Endothelial cell of umbilical vein (primary cell): ENCODE measurements at regions not wholly inside any gene's neighbourhood (a gene's known extent, or its start where the extent isn't known, plus 50 kb on each side); places are given as distances from the start of the nearest gene placed in this dataset.

ENCODE experiments used
- BruUV-seq: library from RNA; stranded (reverse); fragments of 400-500 nt; replicated peaks from 2 replicates; lab custom pipeline; 2021; lab: Mats Ljungman, UMichigan
- CTCF ChIA-PET: fragments of 300-600, 350-600 bp; sonication (Branson Sonifier 250); formaldehyde crosslinking; loops from one replicate; lab custom pipeline; 2021; ENCODE audit warnings: antibody characterized with exemption, inconsistent platforms; lab: Charles Lee
- POLR2A ChIA-PET: fragments of 300-600, 350-600 bp; sonication (Branson Sonifier 250); formaldehyde crosslinking; loops from one replicate; lab custom pipeline; 2021; ENCODE audit warnings: antibody characterized with exemption, inconsistent platforms; lab: Charles Lee
- DNase-seq: peaks from one replicate; pipeline ENCODE4 v3.0.0-alpha.2; 2011; ENCODE audit warnings: low read depth, low spot score
- FAIRE-seq: peaks from 2 replicates; lab custom pipeline; 2011; peaks lifted over from hg19 to GRCh38; lab: Jason Lieb, UNC
- H2AFZ ChIP-seq: 2 replicates; pipeline ENCODE4 v1.6.0; 2012; ENCODE audit warnings: low read depth, low read length, control low read depth, inconsistent platforms
- H3K27ac ChIP-seq: 2 replicates; pipeline ENCODE4 v1.5.1; 2011; ENCODE audit warnings: low read depth, mild to moderate bottlenecking, control low read depth, low read length, moderate library complexity; ENCODE audit not compliant: insufficient read depth
- H3K27me3 ChIP-seq, 2 experiments: 2 replicates each; pipeline versions ENCODE4 v1.6.0 to v1.6.1; 2011; ENCODE audit warnings: low read length in 2 of 2, mixed read lengths in 1 of 2; ENCODE audit not compliant: control insufficient read depth in 2 of 2, insufficient read depth in 2 of 2
- H3K36me3 ChIP-seq, 2 experiments: 2 replicates in 1 of 2; 3 replicates in 1 of 2; pipeline ENCODE4 v1.5.1; 2011; ENCODE audit warnings: low read length in 2 of 2, mild to moderate bottlenecking in 1 of 2, moderate library complexity in 1 of 2; ENCODE audit not compliant: control insufficient read depth in 2 of 2, insufficient read depth in 2 of 2; ENCODE audit errors: extremely low read depth in 1 of 2
- H3K4me1 ChIP-seq: 3 replicates; pipeline ENCODE4 v1.5.1; 2011; ENCODE audit warnings: mild to moderate bottlenecking, low read length; ENCODE audit not compliant: control insufficient read depth, insufficient read depth; ENCODE audit errors: extremely low read depth
- H3K4me2 ChIP-seq: 2 replicates; pipeline ENCODE4 v1.6.1; 2011; ENCODE audit warnings: low read length, control low read depth, mixed read lengths; ENCODE audit not compliant: insufficient read depth
- H3K4me3 ChIP-seq, 3 experiments: fragments of 200-600 bp in 1 of 3; sonication (generic), shearing (Covaris generic) in 1 of 3; replicated peaks in 1 of 3; 2 replicates each; pipeline ENCODE4 v1.5.1; 2011 to 2016; ENCODE audit warnings: control low read depth in 3 of 3, low read length in 3 of 3, mild to moderate bottlenecking in 2 of 3, inconsistent platforms in 1 of 3, low read depth in 1 of 3, moderate library complexity in 1 of 3; ENCODE audit not compliant: insufficient read depth in 1 of 3
- H3K79me2 ChIP-seq: 2 replicates; pipeline ENCODE4 v1.6.0; 2012; ENCODE audit warnings: low read length, inconsistent platforms; ENCODE audit not compliant: control insufficient read depth, insufficient read depth
- H3K9ac ChIP-seq: replicated peaks from 2 replicates; pipeline ENCODE3; 2011; ENCODE audit warnings: low read length, control low read depth; ENCODE audit not compliant: insufficient read depth; ENCODE audit errors: extremely low read depth
- H3K9me1 ChIP-seq: replicated peaks from 3 replicates; pipeline ENCODE4 v1.6.0; 2011; ENCODE audit warnings: mild to moderate bottlenecking, low read length; ENCODE audit not compliant: control insufficient read depth, insufficient read depth; ENCODE audit errors: extremely low read depth
- H3K9me3 ChIP-seq: replicated peaks from 2 replicates; pipeline ENCODE4 v1.5.1; 2012; ENCODE audit warnings: low read length, inconsistent platforms; ENCODE audit not compliant: control insufficient read depth, insufficient read depth
- H4K20me1 ChIP-seq: replicated peaks from 2 replicates; pipeline ENCODE3; 2011; ENCODE audit warnings: mild to moderate bottlenecking, low read length; ENCODE audit not compliant: control insufficient read depth, insufficient read depth; ENCODE audit errors: extremely low read depth
- EZH2 ChIP-seq: IDR thresholded peaks from 2 replicates; pipeline ENCODE4 v1.6.1; 2012; ENCODE audit warnings: borderline replicate concordance, low read depth, mild to moderate bottlenecking, moderate library complexity, low read length, inconsistent platforms; ENCODE audit not compliant: severe bottlenecking
- FOS ChIP-seq: IDR thresholded peaks from 2 replicates; pipeline ENCODE4 v1.6.1; 2011; ENCODE audit warnings: mild to moderate bottlenecking, low read length, moderate library complexity, borderline replicate concordance; ENCODE audit not compliant: insufficient read depth
- GATA2 ChIP-seq: IDR thresholded peaks from 2 replicates; pipeline ENCODE4 v1.7.0; 2011; ENCODE audit warnings: low read depth, mild to moderate bottlenecking, moderate library complexity, mixed read lengths, low read length; ENCODE audit not compliant: insufficient read length, insufficient read depth
- JUN ChIP-seq: IDR thresholded peaks from 2 replicates; pipeline ENCODE4 v1.6.1; 2011; ENCODE audit warnings: borderline replicate concordance, low read depth; ENCODE audit not compliant: insufficient read length, insufficient read depth
- MYC ChIP-seq: IDR thresholded peaks from one replicate; pipeline ENCODE4 v1.6.1; 2011; ENCODE audit warnings: mild to moderate bottlenecking, low read depth, low read length
- POLR2A ChIP-seq: IDR thresholded peaks from 2 replicates; pipeline ENCODE4 v1.6.1; 2012; ENCODE audit warnings: low read depth, mild to moderate bottlenecking, control low read depth, low read length
- POLR2AphosphoS5 ChIP-seq: IDR thresholded peaks from 2 replicates; pipeline ENCODE4 v1.6.1; 2012; ENCODE audit warnings: low read depth, mild to moderate bottlenecking, control low read depth, low read length, moderate library complexity; ENCODE audit not compliant: insufficient read depth
- dilution Hi-C: fragments of 300-500 bp; cut with MboI; formaldehyde crosslinking; loops from one replicate; pipeline ENCODE4 v1.15.0; 2019; ENCODE audit warnings: low sequenced_read_pairs; ENCODE audit not compliant: extremely low pct_ligation_motif_present
- intact Hi-C: fragments of 100-400 bp; cut with micrococcal nuclease; formaldehyde crosslinking; loops from one replicate; pipeline ENCODE4 v1.10.0; 2022

DNA sequence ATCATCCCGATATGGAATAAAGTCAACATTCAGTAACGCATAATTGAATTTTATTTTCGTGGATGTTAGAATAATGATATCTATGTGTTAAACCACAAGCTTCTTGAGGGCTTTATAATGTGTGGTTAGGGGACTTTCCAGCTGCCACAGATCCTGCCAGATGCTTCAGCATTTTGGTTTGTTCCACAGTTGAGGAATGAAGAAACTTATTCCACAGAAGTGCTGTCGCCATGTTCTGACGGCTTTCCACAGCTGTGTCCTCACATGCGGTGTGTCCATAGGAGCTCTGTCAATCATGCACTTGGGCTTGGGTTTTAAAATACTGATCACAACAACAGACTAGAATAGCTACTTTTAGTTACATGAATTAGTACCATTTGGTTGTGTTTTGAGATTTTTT lies 411.9 kb downstream of the TRIML1 start:
- Histone ChIP-seq H3K4me3 (no peak overlapping the region), H3K4me1 (no peaks in the 10 kb centered on the region), H3K27ac (no peak overlapping the region), H3K27me3 (no peaks in the 10 kb centered on the region), H3K9me1 (no peaks in the 10 kb centered on the region), H3K79me2 (no peaks in the 10 kb centered on the region), H3K4me2 (no peak overlapping the region), H3K9ac (no peak overlapping the region), H3K36me3 (no peaks in the 10 kb centered on the region), H2AFZ (no peak overlapping the region), H4K20me1 (no peaks in the 10 kb centered on the region), H3K9me3 (peaks cover 6% of the 10 kb centered on the region)
- dilution Hi-C loops, result no loop called here
- no TSS peak for BruUV-seq
- TF ChIP-seq POLR2AphosphoS5 (no peak), FOS (no peak), POLR2A (no peak), GATA2 (no peak), JUN (no peak)
- POLR2A ChIA-PET, result no interaction called here
- intact Hi-C loops, result no loop called here
- FAIRE-seq (no peak), DNase-seq (no peak)
- CTCF ChIA-PET, result no interaction called here

DNA sequence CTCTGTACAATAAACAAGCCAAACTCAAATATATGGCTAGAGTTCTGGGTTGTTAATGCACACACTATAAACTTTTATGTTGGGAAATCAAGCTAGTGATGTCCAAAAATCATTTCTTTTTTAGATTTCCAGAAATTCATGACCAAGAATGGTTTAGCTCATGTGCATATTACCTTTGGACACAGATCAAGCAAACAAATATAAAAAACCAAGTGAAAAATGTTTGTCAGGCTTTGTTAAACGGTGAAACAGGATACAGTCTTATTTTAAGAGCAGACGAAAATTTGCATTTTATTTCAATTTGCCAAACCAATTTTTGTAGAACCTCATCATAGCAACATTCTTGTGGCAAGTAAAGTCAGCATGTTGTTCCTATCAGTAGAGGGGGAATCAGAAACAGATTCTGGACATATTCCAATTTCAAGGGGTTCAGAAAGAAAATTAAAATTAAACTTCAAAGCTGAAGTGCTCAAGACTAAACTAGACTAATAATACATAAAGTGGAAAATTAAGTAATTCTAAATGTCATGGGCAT lies 413.6 kb downstream of the TRIML1 start:
- no peak for FAIRE-seq

More for the DNA sequence above, 413.6 kb downstream of the TRIML1 start:
- Histone ChIP-seq H3K36me3 (no peaks in the 10 kb centered on the region), H3K27me3 (no peaks in the 10 kb centered on the region), H3K4me3 (no peak overlapping the region), H3K9me3 (peaks cover 6% of the 10 kb centered on the region), H2AFZ (no peak overlapping the region), H3K9me1 (no peaks in the 10 kb centered on the region), H3K4me2 (no peak overlapping the region), H3K9ac (no peak overlapping the region), H3K79me2 (no peaks in the 10 kb centered on the region), H3K27ac (no peak overlapping the region), H3K4me1 (no peaks in the 10 kb centered on the region), H4K20me1 (no peaks in the 10 kb centered on the region)
- TF ChIP-seq MYC (no peak), EZH2 (no peak), POLR2A (no peak), JUN (no peak)
- no peak for DNase-seq
- no TSS peak for BruUV-seq
- ChIA-PET POLR2A (no interaction called here), CTCF (no interaction called here)
- dilution Hi-C loops (no loop called here), intact Hi-C loops (no loop called here)
